Activated T-cell treated with anti-CD3 and anti-CD28 coated beads for 24 hours (primary cell): ENCODE measurements at regions not wholly inside any gene's neighbourhood (a gene's known extent, or its start where the extent isn't known, plus 50 kb on each side); places are given as distances from the start of the nearest gene placed in this dataset.

Source experiments
- DNase-seq: peaks from one replicate; pipeline ENCODE4 v3.0.0-alpha.2; 2020; ENCODE audit warnings: low read depth

DNA sequence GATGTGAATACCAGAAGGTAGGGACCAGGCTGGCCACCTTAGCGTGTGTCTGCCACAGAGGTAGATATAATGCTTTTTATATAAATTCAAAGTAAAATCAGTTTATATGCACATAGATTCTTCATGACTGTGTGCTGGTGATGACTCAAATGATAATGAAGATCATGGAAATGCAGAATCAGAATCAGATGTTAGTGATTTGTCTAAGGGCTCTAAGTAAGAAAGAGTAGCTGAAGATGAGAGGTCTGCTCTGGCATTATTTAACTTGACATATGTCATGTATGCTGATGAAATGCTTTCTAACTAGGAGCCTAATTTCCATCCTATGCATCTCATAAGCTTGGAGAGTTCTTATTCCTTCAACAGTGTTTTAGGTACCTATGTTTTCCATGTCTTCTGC is 50.3 kb upstream of the DPH6 start:
- DNase-seq = no peak

DNA sequence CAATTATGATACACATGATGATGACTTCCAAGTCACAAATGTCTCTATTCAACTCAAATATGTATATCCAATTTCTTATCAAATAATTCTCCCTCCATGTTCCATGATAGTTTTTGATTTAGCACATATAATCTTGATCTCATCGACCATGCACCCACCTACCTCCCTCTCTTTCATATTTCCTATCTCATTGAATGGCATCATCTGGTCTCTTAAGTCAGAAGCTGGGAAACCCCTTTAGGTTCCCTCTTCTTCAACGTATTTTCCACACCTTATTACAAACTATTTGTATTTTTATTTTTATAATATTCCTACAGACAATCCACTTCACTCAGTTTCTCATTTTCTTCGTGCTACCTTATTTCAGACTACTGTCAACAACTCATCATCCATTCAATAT is 56.9 kb upstream of the DPH6 start:
- no peak for DNase-seq

DNA sequence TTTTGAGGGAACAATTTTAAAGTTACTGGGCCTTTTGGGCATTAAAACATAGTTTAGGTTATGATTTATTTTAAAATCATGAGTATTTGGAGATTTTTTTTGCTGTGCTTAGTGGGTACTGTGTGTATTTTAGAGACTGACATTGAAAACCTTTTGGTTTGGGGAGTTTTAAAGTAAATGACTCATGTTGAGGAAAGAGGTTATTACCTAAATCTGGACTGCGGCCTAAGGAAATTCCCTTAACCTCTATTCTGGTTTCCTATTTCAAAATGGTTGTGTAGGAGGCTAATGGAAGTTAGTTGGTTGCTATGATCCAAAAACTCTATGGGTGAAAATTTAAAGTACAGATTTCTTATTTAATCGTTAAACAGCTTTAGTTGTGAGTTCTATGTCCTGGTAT is 57.3 kb upstream of the DPH6 start:
- no peak for DNase-seq

DNA sequence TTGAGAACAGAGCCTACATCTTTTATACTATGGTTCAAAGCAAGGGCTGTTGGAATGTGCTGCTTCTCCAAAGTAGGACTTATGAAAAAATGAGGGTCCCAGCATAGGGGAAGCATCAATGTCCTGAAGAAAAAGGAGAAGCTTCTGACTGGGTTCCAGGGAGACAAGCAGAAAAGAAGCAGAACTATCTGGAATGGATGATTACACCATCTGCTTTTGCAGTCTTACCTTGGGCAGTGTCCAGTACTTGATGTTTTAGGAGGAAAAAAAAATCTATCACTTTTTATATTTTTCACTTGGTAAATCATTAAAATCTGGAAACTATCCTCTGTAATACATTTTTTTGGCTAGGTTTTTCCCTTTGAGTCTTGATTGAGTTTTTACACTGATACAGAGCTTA is 57.9 kb upstream of the DPH6 start:
- no peak for DNase-seq

DNA sequence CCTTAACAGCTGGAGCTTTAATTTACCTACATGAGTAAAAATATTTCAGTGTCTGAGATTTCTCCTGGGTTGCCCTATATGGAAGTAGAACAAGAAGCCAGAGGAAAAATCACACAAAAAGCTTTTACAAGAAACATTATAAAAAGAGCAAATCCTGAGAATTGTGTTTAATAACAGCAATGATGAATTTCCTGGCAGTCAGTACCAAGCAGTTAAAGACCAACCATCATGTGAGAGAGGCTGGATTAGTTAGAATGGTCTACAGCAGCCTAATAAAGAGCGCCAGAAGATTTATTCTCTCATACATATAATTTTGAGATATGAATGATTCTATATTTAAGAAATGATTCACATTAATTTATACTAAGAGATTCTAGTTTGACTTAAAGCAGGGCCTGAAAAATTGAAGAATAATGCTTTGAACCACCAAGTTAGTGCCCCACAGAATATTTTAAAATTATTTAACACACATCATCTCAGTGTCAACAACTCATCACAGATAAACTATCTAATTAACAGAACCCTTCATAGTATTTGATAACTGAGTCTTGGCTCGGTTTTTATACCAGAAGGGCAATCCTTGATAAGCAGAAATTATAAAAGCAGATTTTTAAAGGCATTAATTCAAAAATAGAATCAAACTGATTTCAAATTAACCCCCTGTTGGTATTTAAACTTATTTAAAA is 59.9 kb upstream of the DPH6 start:
- DNase-seq = no peak

DNA sequence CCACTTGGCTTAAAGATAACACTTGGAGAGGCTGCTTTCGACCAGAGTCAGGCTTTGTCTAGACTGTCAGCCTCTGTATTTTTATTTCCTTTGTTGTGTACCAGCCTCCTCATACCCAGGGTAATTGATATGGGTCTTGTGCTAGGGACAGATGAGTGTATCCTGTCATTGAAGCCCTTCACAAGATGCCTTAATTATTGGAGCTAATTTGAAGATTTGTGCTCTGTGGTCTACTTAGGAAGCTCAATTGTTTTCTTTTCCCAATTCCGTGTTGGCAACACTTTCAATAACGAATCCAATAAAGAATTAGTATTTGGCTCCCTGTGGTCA is 60.5 kb upstream of the DPH6 start:
- no peak for DNase-seq

DNA sequence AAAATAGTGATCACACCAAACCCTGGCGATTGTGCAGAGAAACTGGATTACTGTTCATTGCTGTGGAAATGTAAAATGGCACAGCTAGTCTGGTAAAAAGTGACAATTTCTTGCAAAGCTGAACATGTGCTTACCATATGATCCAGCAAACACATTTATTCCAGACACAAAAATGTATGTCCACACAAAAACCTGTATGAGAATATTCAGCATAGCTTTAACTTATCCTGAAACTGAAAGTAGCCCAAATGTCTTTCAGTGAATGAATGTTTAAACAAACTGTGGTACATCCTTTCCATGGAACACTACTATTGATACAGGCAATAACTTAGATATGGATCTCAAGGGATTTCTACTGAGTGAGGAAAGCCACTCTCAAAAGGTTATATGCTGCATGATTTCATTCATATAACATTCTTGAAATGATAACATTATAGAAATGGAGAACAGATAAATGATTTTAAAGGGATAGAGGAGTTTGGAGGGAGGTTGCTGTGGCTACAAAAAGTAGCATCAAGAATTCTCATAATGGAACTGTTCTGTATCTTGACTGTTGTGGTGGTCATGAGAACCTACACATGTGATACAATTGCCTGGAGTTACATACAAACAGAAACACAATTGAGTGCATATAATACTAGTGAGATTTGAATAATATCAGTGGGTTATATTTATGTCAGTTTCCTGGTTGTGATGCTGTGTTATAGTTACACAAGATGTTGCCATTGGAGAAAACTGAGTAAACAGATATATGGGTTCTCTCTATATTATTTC is 70.7 kb upstream of the DPH6 start:
- DNase-seq = no peak

DNA sequence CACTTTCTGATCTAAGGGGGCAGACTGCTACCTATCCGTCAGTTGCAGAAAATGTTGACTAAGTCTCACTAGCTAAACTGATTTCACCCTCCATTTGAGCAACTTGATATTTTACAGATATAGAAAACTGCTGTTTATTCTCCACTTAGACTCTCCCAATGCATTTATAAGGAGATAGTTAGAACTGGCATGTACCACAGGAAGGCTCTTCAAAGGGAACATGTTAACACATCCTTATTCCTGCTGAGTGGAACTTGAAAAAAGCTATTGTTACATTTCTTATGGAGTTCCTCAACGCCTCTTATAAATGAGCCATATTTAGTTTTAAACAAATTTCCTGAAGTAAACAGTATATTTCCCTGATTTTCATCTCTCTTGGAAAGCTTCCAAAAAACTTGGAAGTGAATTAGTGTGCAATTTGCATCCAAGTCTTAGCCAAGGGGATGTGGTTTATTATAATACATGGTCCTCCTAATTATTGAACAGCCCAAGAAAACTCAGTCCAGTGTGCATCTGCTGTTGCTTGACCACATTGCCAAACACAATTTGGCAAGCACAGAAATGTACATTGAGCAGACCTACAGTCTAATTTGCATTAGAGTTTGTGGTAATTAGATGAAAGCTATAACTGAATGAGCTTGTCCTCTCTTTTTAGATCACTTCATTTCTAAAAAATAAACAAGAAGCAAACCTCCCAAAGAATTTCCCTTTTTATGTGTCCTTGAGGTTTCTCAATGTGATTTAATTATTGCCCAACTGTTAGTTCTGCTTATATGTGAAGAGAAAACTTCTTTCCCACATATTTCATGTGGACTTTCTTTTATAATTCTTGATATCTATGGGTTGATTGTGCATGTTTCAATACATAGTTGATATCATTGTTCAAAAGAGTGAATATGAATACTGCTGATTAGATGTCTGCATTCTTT is 72.6 kb upstream of the DPH6 start:
- no peak for DNase-seq

DNA sequence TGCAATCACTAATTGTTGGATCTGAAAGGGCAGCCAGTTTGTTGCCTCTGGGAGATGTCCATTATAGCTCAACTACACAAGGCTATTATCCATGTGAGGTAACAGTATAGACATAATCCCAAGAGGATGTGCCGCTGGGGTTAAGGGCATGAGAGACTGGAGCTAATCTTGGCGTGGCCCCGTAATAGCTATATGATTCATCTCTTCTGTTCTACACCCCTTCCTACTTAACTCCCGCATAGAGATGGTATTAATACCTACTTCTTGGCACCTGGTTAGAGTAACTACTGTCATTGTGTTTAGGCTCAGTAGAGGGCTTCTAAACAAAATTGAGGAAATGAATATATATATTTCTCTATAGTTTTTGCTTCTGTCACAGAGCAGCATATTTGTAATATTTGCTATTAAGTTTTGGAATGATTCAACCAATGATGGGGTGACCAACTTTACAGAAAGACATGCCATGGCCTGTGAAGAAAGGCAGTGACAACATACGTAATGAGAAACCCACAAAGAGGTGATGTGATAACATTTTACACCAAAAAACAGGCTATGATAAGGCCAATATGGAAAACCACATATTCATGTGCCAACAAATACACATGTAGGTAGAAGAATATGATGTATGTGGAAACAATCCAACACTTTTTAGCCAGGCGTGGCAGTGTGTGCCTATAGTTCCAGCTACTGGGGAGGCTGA is 76.8 kb upstream of the DPH6 start:
- no peak for DNase-seq

DNA sequence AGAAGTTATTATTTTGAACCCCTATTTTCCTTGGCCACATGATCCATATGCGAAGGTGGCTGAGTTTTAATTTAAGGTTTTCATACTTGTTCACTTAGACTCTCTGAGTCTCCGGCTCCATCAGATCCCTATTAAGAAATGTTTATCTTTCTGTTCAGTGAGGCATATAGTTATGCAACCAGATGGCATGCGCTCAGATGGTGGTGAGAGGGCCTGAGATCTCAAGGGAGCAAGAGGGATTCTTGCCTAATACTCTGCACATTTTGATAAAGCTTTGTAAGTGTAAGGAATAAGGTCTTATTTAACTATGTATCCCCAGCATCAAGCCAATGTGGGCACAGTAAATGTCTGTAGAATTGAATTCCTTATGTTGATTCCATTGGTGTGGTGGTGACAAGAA is 78.9 kb upstream of the DPH6 start:
- no peak for DNase-seq

DNA sequence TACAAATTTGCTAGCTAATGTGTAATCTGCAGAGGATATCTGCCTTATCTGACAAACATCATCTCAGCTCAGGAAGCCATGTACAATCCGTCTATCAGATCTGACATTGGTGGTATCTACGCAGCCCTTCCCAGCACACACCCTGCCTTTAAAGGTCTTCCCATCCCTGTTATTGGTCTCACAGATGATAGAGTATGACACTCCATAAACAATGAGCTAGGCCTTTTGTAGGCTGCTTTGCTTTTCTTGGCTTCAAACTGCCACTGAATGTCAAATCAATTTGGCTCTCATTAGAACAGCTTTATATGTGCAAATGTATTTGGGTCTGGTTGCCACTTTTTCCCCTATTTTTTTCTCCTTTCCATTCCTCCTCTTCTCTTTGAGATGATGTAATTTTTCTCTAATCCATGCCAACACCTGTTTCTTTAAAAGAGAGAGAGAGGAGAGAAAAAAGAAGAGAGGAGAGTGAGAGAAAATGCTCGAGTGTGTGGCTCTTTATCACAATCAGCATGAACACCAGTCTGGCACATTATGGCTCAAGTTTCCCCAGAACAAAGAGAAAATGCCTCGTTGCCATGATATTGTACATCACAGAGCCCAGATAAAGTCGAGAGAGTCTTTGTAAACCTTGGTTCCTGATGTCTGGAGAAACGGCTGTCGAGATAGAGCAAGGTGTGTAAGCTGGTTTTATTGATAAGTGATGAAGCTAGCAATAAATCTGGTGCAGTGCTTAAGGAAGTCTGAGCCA is 80.8 kb upstream of the DPH6 start:
- DNase-seq = no peak

DNA sequence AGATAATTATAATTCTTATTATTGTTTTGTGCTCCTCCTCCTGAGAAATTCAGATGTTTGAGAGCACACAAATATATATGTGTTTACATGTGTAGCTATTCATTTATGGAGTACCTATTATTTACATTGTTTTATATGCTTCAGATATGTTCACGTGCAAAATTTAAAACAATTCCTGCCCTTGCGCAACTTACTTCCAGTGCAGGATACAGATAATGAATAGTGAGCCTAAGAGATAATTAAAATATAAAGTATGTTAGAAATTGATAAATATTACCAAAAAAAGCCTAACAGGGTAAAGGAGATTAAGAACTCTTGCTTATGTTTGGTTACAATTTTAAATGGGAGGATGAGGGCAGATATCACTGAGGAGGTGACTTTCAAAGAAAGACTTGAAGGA is 81.7 kb upstream of the DPH6 start:
- no peak for DNase-seq

DNA sequence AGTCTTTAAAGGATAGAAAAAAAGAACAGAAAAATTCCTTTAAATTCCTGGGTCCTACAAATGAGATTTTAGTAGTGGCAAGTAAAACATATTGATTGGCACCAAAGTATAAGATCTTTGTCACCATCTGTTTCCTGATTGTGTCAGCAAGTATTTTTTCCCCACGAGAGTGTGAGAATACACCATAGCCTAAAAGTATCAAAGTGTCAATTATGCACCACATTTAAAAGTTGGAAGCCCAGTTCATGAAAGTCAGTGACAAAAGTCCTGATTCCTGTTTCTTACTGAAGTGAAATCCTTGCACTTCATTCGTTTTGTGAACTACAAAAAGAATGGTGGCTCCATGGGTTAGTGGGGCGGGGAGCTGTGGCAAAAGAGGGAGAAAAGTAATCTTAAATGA is 83.8 kb upstream of the DPH6 start:
- no peak for DNase-seq

DNA sequence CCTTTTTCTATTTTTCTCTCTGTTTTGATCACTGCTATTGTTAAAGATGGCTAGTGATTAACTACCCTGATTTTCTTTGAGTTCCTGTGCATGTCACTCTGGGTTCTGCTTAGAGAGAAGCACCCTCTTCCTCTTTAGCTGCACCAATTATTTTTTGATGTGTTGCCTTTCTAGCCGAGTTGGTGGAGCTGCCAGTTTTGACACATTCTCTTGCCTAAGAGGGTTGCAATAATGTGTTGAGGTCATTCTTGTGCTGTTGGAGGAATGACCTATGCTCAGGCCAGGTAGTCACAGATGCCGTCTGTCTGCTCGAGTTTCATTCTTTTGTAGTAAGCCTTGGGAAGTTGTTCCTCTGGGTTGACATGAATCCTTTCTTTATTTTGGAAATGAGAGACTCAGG is 84.6 kb upstream of the DPH6 start:
- DNase-seq = no peak

DNA sequence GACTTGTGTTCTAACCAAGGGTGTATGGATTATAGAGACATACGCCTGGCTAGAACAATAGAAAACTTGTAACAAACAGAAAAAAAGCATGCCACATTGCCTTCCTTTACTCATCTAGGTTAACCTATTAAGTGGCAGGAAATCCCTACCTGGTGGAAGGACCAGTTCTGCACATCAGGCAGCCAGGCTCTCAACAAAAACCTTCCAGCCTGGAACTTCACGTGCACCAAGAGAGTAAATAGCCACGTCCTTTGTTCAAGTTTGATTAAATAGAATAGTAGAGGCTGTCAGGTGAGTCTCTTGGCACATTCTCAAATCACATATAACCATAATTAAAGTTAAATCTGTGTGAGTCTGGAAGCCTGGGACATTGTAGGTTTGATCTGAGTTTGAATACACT is 85.0 kb upstream of the DPH6 start:
- DNase-seq = no peak

DNA sequence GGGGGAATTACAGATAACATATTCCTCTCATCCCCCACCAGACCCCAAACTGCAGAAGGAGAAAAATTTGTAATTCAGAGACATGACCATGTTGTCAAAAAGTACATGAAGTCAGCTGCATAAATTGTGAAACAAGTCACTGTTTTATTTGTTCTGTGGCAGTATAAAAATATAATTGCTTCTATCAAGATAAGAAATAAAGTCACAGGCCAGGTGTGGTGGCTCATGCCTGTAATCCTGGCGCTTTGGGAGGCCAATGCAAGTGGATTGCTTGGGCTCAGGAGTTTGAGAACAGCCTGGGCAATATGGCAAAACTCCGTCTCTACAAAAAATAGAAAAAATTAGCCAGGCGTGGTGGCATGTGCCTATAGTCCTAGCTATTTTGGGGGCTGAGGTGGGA is 87.7 kb upstream of the DPH6 start:
- DNase-seq = no peak

DNA sequence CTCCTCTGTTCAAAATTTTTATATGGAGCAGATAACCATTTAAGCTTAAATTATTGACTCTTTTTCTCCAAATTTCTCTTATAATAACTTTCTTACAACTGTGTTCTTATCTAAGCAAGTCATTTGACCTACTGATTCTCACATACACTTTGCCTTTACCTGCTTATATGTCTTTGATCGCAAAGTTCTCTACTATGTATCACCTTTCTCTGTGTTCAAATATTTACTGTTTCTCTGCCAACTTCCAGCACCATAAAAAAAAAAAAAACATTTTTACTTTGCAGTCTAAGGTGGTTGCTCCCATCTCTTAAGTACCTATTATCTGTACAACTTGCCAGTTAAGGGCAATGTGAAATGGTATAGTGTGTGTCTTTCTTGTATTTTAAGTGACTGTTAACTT is 100.8 kb upstream of the DPH6 start:
- no peak for DNase-seq

DNA sequence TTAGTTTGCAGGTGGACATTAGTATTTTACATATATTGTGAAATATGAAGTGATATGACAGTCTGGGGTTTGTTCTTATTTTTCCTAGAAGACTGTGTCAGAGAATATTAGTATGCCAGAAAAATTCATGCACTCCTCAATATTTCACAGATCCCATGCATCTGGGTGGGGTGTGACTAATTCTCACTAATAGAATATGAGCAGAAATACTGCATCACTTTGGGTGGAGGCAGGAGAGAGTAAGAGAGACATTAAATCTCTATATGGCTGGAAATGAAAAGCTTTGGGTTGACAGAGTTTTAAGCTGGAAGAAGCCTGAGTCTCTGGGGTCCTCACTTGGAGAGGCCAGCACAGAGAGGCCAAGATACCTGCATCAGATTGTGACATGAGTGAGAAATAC is 101.3 kb upstream of the DPH6 start:
- no peak for DNase-seq

DNA sequence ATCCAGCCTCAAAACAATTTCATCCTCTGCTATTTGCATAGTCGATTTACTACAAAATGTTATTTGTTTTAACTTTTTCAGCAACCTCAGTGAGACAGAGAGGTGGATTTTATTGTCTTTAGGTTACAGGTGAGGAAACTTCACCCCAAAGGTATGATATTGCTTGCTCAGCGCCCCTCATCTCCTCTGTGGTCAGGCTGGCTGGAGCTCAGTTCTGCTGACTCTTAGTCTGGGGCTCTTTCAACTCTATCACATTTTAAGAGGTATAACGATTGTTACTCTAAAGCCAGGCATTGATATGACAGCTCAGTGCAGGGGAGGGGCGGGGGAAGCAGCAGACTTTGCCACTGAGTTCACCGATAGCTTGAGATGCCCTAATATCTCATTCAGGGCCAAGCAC is 103.0 kb upstream of the DPH6 start:
- DNase-seq = no peak

DNA sequence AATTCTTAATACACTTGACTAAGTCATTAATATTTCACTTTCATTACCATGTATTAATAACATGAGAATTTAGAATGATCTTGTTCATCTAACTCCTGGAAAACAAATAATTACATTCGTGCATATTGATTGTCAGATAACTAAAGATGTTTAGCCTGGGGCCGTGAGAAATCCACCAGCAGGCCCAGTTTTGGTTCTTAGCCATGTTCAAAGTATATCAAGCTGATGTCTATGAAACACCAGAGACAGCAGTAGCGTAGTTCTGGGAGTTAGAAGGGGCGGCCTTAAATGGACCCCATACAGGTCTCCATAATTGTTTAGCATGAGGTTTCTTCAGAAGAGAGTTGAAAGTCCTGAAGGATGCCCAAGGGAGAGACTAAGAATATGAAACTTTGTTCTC is 103.6 kb upstream of the DPH6 start:
- DNase-seq = no peak

DNA sequence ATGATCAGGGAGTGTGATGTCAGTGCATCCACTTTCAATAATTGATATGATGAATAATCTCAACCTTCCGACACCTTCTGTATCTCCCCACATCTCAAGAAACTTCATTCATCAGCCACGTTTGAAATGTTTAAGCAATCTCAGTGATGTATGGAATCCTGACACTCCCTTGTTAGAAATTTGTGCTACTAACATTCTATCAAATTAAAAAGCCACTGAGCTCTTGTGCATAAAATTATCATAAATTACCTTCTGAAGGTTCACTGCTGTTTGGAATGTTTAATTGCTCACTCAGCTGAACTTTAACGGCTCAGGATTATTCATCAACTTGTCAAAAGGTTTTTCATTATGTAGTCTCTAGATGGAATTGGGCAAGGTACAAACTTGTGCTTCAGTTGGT is 108.4 kb upstream of the DPH6 start:
- DNase-seq = no peak
